Frontal cortex (tissue), 3 donors: ENCODE measurements at regions not wholly inside any gene's neighbourhood (a gene's known extent, or its start where the extent isn't known, plus 50 kb on each side); places are given as distances from the start of the nearest gene placed in this dataset.
"Not testable (repeated sequence)": the region's sequence is repeated elsewhere in the genome, so short reads cannot be mapped to it uniquely, and the experiment has no call there.

Source experiments
- DNase-seq, 2 donors: peaks; one replicate each; pipeline ENCODE4 v3.0.0; 2012; ENCODE audit warnings: low spot score in 2 of 2
- FAIRE-seq: peaks from 2 replicates; lab custom pipeline; 2012; peaks lifted over from hg19 to GRCh38; lab: Jason Lieb, UNC
- donor health status: control.
- donor health status: control.
- donor health status: control.

DNA sequence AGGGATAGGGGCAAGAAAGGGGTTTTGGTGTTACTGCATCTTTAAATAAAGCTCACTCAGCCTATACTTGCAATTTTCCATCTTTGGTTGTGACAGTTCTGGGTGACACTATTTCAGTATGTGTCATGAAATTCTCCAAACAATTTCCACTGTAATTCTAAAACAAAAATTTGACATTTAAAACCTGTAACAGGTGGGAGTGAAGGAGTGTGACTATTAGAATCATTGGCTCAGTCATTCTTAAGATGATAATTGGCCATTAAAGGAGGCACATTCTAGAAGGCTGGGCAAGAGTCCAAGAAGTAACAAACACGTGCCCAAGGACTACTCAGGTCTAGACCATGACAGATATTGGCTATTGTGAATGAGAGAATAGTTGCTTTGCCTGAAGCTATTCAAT lies 153.3 kb upstream of the ARG1 start:
- DNase-seq (no peak), FAIRE-seq (no peak)

DNA sequence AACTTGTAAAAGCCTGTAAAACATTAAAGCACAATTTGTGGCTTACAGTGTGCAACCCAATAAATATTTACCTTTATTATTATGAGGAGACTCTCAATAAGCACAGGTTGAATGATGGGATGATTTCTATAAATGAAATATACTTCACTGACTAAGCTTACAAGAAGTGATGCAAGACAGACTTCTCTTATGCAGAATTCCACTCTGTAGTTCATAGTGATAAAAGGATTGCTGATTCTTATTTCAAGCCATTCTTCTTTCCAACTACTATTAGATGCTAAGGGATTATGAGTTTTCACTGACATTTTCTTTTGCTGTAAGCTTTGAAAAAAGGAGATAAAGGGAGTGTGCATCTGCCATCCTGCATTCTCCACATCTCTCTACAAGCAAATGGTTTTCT lies 149.0 kb upstream of the ARG1 start:
- no peak for DNase-seq
- FAIRE-seq, result no peak

DNA sequence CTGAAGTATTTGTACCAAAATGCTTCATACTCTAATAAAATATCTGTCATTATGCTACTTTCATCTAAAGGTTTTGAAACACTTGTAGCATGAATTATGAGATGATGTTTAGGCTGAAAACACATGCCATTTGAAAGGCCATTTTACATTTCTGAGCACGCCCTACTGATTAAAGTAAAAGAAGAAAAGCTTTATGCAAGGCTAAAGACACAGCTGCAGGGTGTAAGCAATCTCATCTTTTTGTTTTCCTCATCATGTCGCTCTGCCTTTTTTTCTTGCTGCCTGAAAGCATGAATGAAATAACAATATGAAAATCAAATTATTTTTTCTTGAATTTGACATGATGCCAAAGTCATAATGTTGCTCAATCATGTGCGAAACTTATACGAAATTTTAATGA lies 148.6 kb upstream of the ARG1 start:
- no peak for DNase-seq

DNA sequence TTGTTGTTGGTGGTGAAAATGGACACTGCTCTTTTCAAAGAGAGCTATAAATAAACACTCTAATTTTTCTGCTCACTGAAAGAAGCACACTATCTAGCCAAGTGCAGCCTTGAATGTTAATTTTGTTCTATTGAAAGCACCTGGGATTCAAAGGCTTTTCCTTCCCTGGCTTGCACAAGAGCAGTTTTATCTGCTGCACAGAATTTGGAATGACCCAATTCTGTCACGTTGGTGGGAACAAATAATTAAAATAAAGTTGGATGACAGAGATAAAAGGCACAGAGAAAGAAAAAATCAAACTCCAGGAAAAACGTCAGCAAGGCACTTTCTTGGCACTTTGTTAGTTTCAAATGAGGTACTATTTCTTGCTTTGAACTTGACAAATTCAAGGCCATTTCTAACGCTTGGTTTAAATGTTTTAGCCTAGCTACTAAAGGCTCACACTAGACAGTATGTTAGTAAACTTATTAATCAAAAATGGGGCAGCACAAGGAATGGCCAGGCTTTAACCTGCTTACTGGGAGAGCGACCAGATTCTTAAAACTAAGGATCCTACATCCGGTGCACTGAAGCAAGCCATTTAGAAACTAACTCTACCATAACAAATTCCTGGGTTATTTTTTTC lies 145.5 kb upstream of the ARG1 start:
- DNase-seq (peak in 1 of 2 donors; percentile 7), FAIRE-seq (no peak)

More for the DNA sequence above, 148.6 kb upstream of the ARG1 start:
- FAIRE-seq, result no peak

DNA sequence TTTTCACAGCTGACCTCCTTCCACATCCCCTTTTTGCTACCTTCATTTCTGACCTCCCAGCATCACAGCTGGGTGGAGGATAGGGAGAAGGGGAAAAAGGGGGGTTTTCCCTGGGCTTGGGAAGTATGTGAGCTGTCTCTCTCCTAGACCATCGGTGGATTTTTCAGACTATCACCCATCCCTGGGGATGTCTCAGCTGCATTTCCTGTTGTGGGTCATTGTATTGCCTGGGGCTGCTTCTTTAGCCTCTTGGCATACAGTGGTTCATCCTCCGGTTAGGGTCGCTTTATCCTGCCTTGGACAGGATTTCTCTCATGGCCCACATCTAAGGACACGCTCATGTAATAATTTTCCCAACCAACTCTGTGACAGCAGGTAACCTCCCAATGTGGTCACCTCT lies 142.5 kb upstream of the ARG1 start:
- FAIRE-seq (no peak), DNase-seq (no peak)

DNA sequence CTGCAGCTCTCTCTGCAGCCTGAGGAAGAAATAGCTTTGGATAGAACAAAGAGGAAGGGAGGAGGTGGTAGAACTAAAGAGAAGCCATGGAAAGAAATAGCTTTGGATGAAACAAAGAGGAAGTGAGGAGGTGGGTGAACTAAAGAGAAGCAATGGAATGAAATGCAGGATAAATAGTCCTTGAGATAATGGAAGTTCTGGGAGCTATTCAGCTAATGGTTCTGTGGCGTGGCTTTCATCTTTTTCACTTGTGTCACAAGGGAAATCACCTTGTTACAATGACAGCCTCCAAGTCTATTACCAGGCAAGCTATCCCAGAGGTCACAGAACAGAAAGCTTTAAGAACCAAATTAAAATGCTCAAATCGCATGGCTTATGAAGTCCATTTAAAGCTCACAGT lies 141.3 kb upstream of the ARG1 start:
- DNase-seq, result no peak
- no peak for FAIRE-seq

DNA sequence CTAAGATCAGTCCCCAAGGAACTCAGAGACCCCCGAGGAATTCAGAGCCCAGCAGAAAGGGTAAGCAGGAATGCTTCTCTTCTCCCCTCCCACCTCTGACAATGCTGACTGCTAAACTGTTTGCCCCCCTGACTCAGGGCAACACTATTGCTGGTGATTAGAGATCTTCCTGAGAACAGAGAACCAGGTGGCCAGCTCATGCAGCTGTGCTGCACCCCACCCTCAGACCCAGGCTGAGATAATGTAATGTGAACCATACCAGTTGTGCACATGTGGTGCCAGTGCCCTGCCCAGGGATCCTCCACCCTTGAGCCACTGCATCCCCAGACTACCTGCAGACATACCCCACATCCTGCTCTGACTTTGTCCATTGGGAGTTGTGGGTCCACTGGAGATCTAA lies 139.1 kb upstream of the ARG1 start:
- DNase-seq (no peak), FAIRE-seq (no peak)

DNA sequence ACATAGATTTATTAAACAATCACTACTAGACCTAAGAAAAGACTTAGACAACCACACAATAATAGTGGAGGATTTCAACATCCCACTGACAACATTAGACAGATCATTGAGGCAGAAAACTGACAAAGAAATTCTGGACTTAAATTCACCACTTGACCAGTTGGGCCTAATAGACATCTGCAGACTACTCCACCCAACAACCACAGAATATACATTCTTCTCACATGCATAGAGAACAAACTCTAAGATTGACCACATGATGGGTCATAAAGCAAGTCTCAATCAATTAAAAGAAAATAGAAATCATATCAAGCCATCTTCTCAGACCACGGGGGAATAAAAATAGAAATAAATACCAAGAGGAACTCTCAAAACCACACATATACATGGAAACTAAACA lies 136.7 kb upstream of the ARG1 start:
- FAIRE-seq (no peak), DNase-seq (no peak)

DNA sequence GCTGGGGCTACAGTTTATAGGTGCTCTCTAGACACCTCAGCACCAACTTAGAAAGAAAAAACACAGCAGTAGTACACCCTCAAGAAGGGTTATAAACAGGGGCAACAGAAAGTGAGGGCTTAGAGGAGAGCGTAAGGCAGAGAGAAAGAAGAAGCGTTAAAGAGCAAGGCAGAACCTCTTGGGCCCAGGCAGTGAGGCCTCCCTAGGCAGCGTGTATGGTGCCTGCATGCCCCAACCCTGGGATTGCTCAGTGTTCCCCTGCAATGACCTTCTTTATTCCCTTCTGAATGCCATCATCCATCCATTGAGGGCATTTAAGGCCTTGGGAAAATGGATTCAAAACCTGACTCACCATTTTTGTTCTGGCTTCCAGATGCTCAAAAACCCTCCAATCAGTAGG lies 130.0 kb upstream of the ARG1 start:
- FAIRE-seq, result no peak

DNA sequence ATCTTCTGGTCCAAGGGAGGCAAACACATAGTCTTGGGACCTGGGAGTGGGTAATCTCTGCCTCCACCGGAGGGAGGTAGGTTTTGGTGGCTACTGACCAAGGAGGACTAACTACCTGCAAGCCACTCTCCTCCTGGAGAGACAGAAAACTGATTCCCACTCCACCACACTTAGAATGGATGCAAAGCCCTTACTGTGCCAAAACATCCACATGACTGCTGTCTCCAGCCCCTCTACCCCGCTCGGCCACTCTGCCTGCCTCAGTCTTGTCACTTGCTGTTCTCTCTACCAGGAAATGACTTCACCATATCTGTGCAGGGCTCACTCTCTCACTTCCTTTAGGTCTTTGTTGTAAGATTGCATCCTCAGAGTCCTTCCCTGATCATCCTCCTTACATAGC lies 129.5 kb upstream of the ARG1 start:
- no peak for FAIRE-seq
- DNase-seq, result no peak

More for the DNA sequence above, 130.0 kb upstream of the ARG1 start:
- no peak for DNase-seq

DNA sequence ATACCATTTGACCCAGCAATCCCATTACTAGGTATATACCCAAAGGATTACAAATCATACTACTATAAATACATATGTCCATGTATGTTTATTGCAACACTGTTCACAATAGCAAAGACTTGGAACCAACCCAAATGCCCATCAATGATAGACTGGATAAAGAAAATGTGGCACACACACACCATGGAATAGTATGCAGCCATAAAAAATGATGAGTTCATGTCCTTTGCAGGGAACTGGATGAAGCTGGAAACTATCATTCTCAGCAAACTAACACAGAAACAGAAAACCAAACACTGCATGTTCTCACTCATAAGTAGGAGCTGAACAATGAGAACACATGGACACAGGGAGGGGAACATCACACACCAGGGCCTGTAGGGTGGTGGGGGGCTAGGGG lies 127.7 kb upstream of the ARG1 start:
- not testable (repeated sequence) for DNase-seq, FAIRE-seq

DNA sequence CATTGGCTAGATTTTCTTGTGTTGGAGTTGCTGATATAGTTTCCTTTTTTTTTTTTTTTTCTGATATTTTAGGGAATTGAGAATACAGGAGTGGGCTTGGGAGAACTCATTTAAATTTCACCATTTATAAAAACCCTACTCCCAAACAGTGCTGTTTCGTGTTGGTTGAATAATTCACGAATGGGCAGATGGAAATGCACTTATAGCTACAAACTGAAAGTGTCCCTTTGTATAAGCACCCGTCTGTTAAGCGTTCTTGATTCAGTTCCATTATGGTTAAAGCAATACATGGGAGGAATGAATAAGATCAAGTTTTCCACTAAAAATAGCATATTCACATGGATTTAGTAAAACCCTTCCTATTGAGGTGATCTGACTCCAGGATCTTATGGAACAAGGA lies 122.2 kb upstream of the ARG1 start:
- no peak for FAIRE-seq

DNA sequence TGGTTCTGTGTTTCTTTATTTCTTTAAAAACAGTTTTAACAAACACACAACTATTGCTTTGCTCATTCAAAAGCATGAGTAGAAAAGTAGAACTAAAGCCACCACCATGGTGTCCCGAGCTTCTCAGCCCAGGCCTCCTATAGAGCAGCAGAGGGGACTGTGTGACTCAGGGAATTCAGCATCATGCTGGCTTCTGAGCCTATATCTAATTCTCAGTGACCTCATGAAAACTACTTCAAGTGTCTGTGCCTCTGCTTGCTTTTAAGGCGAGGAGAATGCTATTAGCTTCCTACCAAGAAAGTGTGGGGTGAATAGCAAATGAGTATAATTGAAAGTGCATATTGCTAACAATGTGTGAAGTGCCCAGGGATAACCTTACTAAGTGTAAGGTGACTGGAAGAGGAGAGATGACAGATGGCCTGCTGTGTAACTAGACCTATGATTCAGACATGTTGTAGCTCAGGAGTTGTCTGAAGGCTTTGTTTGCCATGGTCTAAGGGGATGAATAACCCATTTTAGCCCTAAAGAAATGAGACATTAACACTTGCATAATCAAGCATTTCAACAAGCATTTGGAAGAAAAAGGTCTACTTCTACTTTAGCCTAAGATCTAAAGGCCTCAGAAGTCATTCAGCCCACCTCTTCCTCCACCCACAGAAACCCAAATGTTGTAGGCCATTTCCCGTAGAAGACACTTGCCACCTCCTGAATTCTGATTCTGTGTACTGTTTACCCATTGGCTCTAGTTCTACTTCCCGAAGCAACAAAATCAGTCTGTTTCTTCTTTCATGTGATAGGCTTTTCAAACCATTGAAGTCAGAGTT lies 121.5 kb upstream of the ARG1 start:
- DNase-seq (no peak), FAIRE-seq (no peak)

More for the DNA sequence above, 122.2 kb upstream of the ARG1 start:
- no peak for DNase-seq

DNA sequence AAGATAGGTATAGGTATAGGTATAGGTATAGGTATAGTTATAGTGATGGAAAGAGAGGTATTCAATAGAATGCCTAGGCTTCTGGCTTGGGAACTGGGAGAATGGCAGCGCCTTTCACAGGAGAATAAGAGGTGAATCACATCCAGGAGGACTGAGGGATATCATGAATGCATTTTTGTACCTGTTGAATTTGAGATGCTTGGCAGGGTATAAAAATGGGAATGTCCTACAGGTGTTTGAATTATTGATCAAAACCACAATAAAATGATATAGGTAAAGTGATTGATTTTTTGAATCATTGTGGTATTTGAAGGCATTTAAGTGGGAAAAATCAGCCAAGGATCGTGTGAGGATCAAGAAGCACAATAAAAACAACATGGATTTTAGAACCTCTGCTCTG lies 119.2 kb upstream of the ARG1 start:
- FAIRE-seq (no peak), DNase-seq (no peak)

DNA sequence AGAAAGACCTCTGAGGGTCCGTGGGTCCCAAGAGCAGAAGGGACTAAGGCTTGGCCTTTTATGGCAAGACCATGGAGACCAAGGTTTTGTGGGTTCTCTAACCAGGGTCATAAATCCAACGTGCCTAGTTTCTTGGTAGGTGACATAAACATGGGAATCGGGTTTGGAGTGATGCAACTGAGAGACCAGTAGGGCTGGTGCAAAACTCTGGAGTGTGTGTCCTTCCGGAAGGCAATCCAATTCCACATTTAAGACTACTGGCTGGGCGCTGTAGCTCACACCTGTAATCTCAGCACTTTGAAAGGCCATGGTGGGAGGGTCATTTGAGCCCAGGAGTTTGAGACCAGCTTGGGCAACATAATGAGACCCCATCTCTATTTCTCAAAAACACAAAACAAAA lies 116.5 kb upstream of the ARG1 start:
- FAIRE-seq (no peak), DNase-seq (no peak)

DNA sequence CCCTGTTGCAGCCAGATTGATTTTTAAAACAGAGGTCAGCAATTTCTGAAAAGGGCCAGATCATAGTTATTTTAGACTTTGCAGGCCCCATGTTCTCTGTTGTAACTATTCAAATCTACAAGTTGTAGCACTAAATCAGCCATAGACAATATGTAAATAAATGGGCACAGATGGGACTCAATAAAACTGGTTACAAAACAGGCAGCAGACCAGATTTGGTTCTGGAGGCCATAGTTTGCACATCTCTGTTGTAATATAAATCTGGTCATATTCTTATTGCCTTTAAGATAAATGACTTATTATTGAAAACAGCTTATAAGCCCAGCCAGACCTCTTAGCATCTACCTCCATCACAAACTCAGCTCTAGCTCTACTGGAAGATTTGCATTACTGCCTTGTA lies 114.0 kb upstream of the ARG1 start:
- DNase-seq (no peak), FAIRE-seq (no peak)

DNA sequence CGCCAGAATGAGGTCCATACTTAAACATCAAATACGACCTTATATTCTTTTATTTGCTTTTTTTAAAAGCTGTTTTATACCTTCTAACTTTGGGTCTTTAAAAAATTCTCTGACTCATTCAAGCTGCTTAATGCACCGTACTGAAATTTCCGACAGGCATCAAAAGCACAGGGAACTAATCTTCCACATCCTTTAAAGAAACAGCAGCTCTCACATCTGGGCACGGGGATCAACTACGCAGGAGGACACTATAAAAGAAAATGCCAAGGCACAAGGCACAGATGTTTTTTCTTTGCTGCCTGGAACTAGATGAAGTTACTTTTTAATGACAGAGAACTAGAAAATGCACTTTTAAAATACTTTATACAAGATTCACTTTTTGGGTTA lies 112.4 kb upstream of the ARG1 start:
- no peak for DNase-seq
- no peak for FAIRE-seq

DNA sequence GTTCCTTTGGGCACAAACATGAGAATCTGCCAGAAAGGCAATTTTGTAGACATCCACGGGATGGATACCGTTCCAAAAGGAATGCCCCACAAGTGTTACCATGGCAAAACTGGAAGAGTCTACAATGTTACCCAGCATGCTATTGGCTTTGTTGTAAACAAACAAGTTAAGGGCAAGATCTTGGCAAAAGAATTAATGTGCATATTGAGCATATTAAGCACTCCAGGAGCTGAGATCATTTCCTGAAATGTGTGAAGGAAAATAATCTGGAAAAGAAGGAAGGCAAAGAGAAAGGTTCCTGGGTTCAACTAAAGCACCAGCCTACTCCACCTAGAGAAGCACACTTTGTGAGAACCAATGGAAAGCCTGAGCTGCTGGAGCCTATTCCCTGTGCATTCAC lies 103.9 kb upstream of the ARG1 start:
- FAIRE-seq (no peak), DNase-seq (no peak)

DNA sequence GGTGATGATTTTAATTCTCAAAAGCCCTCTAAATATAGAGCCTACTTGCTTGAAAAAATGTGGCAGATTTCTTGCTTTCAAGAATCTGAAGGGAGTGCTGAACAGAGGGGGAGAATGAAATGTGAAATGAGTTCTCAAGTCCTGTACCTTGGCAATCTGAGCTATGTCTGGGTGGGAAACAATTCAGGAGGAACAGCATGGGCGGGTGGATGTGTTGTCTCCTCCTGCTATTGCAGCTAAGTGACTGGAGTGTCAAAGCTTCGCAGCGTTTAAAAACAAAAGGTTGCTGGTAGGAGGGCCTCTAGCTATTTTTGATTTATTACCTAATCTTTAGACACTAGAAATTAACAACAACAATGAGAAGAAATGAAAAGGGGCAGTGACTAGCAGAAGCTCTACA lies 102.5 kb upstream of the ARG1 start:
- DNase-seq (no peak), FAIRE-seq (no peak)

DNA sequence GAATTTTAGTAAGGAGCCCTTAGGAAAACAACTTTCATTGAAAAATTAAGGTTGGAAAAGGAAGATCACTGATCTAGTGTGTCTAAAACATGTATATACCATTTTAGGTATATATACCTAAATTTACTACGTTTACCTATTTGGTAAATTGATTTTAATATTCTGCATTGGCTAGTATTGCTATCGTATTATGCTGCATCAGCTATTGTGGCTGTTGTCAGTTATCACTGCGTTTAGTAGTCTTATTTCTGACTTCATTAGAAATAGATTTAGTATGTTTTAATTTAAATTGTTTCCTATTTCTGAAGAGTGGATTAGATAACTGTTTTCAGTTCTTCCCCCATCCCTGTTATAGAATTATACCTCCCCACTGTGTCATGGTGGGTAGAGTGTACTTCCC lies 101.7 kb upstream of the ARG1 start:
- DNase-seq (no peak), FAIRE-seq (no peak)

DNA sequence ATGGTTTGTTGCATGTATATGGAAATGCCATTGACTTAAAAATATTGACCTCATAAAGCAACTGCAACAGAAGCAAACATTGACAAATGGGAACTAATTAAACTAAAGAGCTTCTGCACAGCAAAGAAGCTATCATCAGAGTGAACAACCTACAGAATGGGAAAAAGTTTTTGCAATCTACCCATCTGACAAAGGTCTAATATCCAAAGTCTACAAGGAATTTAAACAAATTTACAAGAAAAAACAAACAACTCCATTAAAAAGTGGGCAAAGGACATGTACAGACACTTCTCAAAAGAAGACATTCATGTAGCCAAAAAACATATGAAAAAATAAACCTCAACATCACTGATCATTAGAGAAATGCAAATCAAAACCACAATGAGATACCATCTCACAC lies 99.7 kb upstream of the ARG1 start:
- FAIRE-seq, DNase-seq: not testable (repeated sequence)

DNA sequence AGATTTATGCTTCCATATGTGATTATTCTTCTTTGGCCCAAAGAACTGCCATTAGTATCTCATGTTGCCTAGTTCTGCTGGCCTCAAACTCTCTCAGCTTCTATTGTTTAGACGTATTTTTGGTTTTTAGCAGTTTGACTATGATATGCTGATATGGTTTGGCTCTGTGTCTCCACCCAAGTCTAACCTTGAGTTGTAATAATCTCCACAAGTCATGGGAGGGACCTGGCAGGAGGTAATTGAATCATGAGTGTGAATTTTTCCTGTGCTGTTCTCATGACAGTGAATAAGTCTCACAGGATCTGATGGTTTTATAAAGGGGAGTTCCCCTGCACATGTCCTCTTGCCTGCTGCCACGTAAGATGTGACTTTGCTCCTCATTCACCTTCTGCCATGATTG lies 96.7 kb upstream of the ARG1 start:
- no peak for FAIRE-seq
- DNase-seq, result no peak
